ENCODE measurements at regions not wholly inside any gene's neighbourhood (a gene's known extent, or its start where the extent isn't known, plus 50 kb on each side); places are given as distances from the start of the nearest gene placed in this dataset.

- no peak for TF ChIP-seq CTCF (IDR thresholded peaks at IDR 0.05)
- no peak for TF ChIP-seq POLR2A (IDR thresholded peaks at IDR 0.05)
These were observed 62.2 kb upstream of the FOXP4 start for GRCh38 chr6:41483943-41484342.
